ENCODE measurements at regions not wholly inside any gene's neighbourhood (a gene's known extent, or its start where the extent isn't known, plus 50 kb on each side); places are given as distances from the start of the nearest gene placed in this dataset.

GRCh38 chr13:26873386-26873698, 112.8 kb upstream of the GPR12 start:
- H3K4me3 Mint-ChIP-seq (ENCODE audit: unreplicated experiment): no peak overlapping the region
- Histone ChIP-seq H3K4me3 (ENCODE audit: low read depth, low read length) (no peak overlapping the region), H3K27me3 (replicated peaks; ENCODE audit: control insufficient read depth, insufficient read depth, low read length) (no peaks in the 10 kb centered on the region), H3K9me3 (peaks cover 14% of the 10 kb centered on the region), H3K36me3 (ENCODE audit: control insufficient read depth, insufficient read depth, low read length) (no peaks in the 10 kb centered on the region), H3K4me1 (no peaks in the 10 kb centered on the region)
- no peaks in the 10 kb centered on the region for H3K4me1 Mint-ChIP-seq (ENCODE audit: low read depth, unreplicated experiment)
- no peaks in the 10 kb centered on the region for H3K36me3 Mint-ChIP-seq (ENCODE audit: insufficient read depth, unreplicated experiment)
- no TSS peak for BruUV-seq (replicated peaks)
- DNase-seq: no peak
- H3K9me3 Mint-ChIP-seq (ENCODE audit: unreplicated experiment): peaks cover 19% of the 10 kb centered on the region
- no peak for TF ChIP-seq CTCF (IDR thresholded peaks at IDR 0.05; ENCODE audit: insufficient read depth in 1 of 2, low read depth in 1 of 2, low read length in 1 of 2, severe bottlenecking in 1 of 2, unreplicated experiment in 1 of 2)
- H3K27ac Mint-ChIP-seq (ENCODE audit: unreplicated experiment): no peak overlapping the region
- ChIA-PET POLR2A (no interaction called here), CTCF (interaction anchor here (0.6 to 1.0 kb wide), 5 partner anchors 9 to 167 kb away, joined by 3 to 7 read pairs (median 3); no protein-coding TSS in a partner anchor)
- H3K27me3 Mint-ChIP-seq (ENCODE audit: insufficient read depth, unreplicated experiment): peaks cover 5% of the 10 kb centered on the region
- intact Hi-C loops (cut with micrococcal nuclease; ENCODE audit: unreplicated experiment): loop anchor here (1.0 kb wide), 1 partner anchor 166 kb away; no protein-coding TSS in a partner anchor

GRCh38 chr13:26872525-26873385, 112.2 kb upstream of the GPR12 start:
- no peaks in the 10 kb centered on the region for H3K36me3 ChIP-seq (ENCODE audit: control insufficient read depth, insufficient read depth, low read length)
- peak; percentile 59 to 60 for DNase-seq
- no peak overlapping the region for H3K4me3 ChIP-seq (ENCODE audit: low read depth, low read length)
- Mint-ChIP-seq H3K36me3 (ENCODE audit: insufficient read depth, unreplicated experiment) (no peaks in the 10 kb centered on the region), H3K9me3 (ENCODE audit: unreplicated experiment) (peaks cover 16% of the 10 kb centered on the region), H3K27ac (ENCODE audit: unreplicated experiment) (no peak overlapping the region), H3K27me3 (ENCODE audit: insufficient read depth, unreplicated experiment) (no peaks in the 10 kb centered on the region), H3K4me3 (ENCODE audit: unreplicated experiment) (no peak overlapping the region), H3K4me1 (ENCODE audit: low read depth, unreplicated experiment) (no peaks in the 10 kb centered on the region)
- H3K27me3 ChIP-seq (replicated peaks; ENCODE audit: control insufficient read depth, insufficient read depth, low read length): no peaks in the 10 kb centered on the region
- no peaks in the 10 kb centered on the region for H3K4me1 ChIP-seq
- peak; percentile 66 to 77 for TF ChIP-seq CTCF (IDR thresholded peaks at IDR 0.05; ENCODE audit: insufficient read depth in 1 of 2, low read depth in 1 of 2, low read length in 1 of 2, severe bottlenecking in 1 of 2, unreplicated experiment in 1 of 2)
- H3K9me3 ChIP-seq: peaks cover 14% of the 10 kb centered on the region
- intact Hi-C loops (cut with micrococcal nuclease; ENCODE audit: unreplicated experiment): loop anchor here (1.0 kb wide), 1 partner anchor 165 kb away; no protein-coding TSS in a partner anchor
- POLR2A ChIA-PET: no interaction called here
- CTCF ChIA-PET: interaction anchor here (0.6 to 1.0 kb wide), 5 partner anchors 9 to 166 kb away, joined by 3 to 7 read pairs (median 3); no protein-coding TSS in a partner anchor
- BruUV-seq (replicated peaks): no TSS peak

- no TSS peak for BruUV-seq (replicated peaks)
- DNase-seq: peak in 1 of 2 experiments; percentile 66
- no peak overlapping the region for H3K4me3 Mint-ChIP-seq (ENCODE audit: unreplicated experiment)
- ChIA-PET CTCF (no interaction called here), POLR2A (no interaction called here)
- no peaks in the 10 kb centered on the region for H3K27me3 ChIP-seq (replicated peaks; ENCODE audit: control insufficient read depth, insufficient read depth, low read length)
- intact Hi-C loops (cut with micrococcal nuclease; ENCODE audit: unreplicated experiment): no loop called here
- peaks cover 9% of the 10 kb centered on the region for H3K27me3 Mint-ChIP-seq (ENCODE audit: insufficient read depth, unreplicated experiment)
- H3K36me3 Mint-ChIP-seq (ENCODE audit: insufficient read depth, unreplicated experiment): no peaks in the 10 kb centered on the region
- no peaks in the 10 kb centered on the region for H3K4me1 ChIP-seq
- H3K4me1 Mint-ChIP-seq (ENCODE audit: low read depth, unreplicated experiment): no peaks in the 10 kb centered on the region
- H3K27ac Mint-ChIP-seq (ENCODE audit: unreplicated experiment): no peak overlapping the region
- H3K36me3 ChIP-seq (ENCODE audit: control insufficient read depth, insufficient read depth, low read length): no peaks in the 10 kb centered on the region
- no peak for TF ChIP-seq CTCF (IDR thresholded peaks at IDR 0.05; ENCODE audit: insufficient read depth in 1 of 2, low read depth in 1 of 2, low read length in 1 of 2, severe bottlenecking in 1 of 2, unreplicated experiment in 1 of 2)
- no peaks in the 10 kb centered on the region for H3K9me3 Mint-ChIP-seq (ENCODE audit: unreplicated experiment)
- H3K9me3 ChIP-seq: no peaks in the 10 kb centered on the region
- H3K4me3 ChIP-seq (ENCODE audit: low read depth, low read length): no peak overlapping the region
These were observed 107.0 kb upstream of the GPR12 start for GRCh38 chr13:26867451-26868091.
